ENCODE measurements at regions not wholly inside any gene's neighbourhood (a gene's known extent, or its start where the extent isn't known, plus 50 kb on each side); places are given as distances from the start of the nearest gene placed in this dataset.

GRCh38 chr10:85222300-85222699 lies 893.9 kb downstream of the CCSER2 start:
- no peak overlapping the region for H3K4me2 ChIP-seq (ENCODE audit: low read depth, low read length, poor library complexity, severe bottlenecking)
- no peak overlapping the region for H3K4me3 ChIP-seq (ENCODE audit: insufficient read depth, low read length, poor library complexity, severe bottlenecking)
- no peak overlapping the region for H3K27ac ChIP-seq (ENCODE audit: low read depth, low read length)

GRCh38 chr10:85224366-85224940 lies 896.1 kb downstream of the CCSER2 start:
- H2AFZ ChIP-seq (ENCODE audit: low read depth, low read length, severe bottlenecking), result no peak overlapping the region
- no peak overlapping the region for H3K27ac ChIP-seq (ENCODE audit: low read depth, low read length)
- H3K36me3 ChIP-seq (ENCODE audit: low read length), result no peaks in the 10 kb centered on the region
- TF ChIP-seq, protein P1, sequence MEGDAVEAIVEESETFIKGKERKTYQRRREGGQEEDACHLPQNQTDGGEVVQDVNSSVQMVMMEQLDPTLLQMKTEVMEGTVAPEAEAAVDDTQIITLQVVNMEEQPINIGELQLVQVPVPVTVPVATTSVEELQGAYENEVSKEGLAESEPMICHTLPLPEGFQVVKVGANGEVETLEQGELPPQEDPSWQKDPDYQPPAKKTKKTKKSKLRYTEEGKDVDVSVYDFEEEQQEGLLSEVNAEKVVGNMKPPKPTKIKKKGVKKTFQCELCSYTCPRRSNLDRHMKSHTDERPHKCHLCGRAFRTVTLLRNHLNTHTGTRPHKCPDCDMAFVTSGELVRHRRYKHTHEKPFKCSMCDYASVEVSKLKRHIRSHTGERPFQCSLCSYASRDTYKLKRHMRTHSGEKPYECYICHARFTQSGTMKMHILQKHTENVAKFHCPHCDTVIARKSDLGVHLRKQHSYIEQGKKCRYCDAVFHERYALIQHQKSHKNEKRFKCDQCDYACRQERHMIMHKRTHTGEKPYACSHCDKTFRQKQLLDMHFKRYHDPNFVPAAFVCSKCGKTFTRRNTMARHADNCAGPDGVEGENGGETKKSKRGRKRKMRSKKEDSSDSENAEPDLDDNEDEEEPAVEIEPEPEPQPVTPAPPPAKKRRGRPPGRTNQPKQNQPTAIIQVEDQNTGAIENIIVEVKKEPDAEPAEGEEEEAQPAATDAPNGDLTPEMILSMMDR (IDR thresholded peaks at IDR 0.05; ENCODE audit: insufficient read depth, low read length, poor library complexity, severe bottlenecking), result no peak
- TF ChIP-seq EZH2phosphoT487 (conservative IDR thresholded peaks at IDR 0.05; ENCODE audit: low read length), result no peak
- H3K9ac ChIP-seq (ENCODE audit: low read length), result no peak overlapping the region
- no peak overlapping the region for H3K4me3 ChIP-seq (ENCODE audit: insufficient read depth, low read length, poor library complexity, severe bottlenecking)
- H3K27me3 ChIP-seq (ENCODE audit: low read length), result no peaks in the 10 kb centered on the region
- H3K4me2 ChIP-seq (ENCODE audit: low read depth, low read length, poor library complexity, severe bottlenecking), result no peak overlapping the region
- no peaks in the 10 kb centered on the region for H4K20me1 ChIP-seq (ENCODE audit: low read depth, low read length)
- H3K9me3 ChIP-seq (ENCODE audit: insufficient read depth, low read length), result no peaks in the 10 kb centered on the region
- no peaks in the 10 kb centered on the region for H3K9me2 ChIP-seq (replicated peaks; ENCODE audit: insufficient read depth, low read length)
- no peaks in the 10 kb centered on the region for H3F3A ChIP-seq (ENCODE audit: insufficient read depth)
- H3K79me2 ChIP-seq (ENCODE audit: insufficient read depth, low read length), result no peaks in the 10 kb centered on the region

More at GRCh38 chr10:85222300-85222699, 893.9 kb downstream of the CCSER2 start:
- no peaks in the 10 kb centered on the region for H3K27me3 ChIP-seq (ENCODE audit: low read length)
- TF ChIP-seq EZH2phosphoT487 (conservative IDR thresholded peaks at IDR 0.05; ENCODE audit: low read length), result no peak
- TF ChIP-seq, protein P1 (IDR thresholded peaks at IDR 0.05; ENCODE audit: insufficient read depth, low read length, poor library complexity, severe bottlenecking), result no peak
- no peak overlapping the region for H3K9ac ChIP-seq (ENCODE audit: low read length)
- no peaks in the 10 kb centered on the region for H3K79me2 ChIP-seq (ENCODE audit: insufficient read depth, low read length)
- H3K36me3 ChIP-seq (ENCODE audit: low read length), result no peaks in the 10 kb centered on the region
- no peaks in the 10 kb centered on the region for H3K9me2 ChIP-seq (replicated peaks; ENCODE audit: insufficient read depth, low read length)
- H3F3A ChIP-seq (ENCODE audit: insufficient read depth), result no peaks in the 10 kb centered on the region
- no peaks in the 10 kb centered on the region for H3K9me3 ChIP-seq (ENCODE audit: insufficient read depth, low read length)
- H4K20me1 ChIP-seq (ENCODE audit: low read depth, low read length), result no peaks in the 10 kb centered on the region
- H2AFZ ChIP-seq (ENCODE audit: low read depth, low read length, severe bottlenecking), result no peak overlapping the region

DNA sequence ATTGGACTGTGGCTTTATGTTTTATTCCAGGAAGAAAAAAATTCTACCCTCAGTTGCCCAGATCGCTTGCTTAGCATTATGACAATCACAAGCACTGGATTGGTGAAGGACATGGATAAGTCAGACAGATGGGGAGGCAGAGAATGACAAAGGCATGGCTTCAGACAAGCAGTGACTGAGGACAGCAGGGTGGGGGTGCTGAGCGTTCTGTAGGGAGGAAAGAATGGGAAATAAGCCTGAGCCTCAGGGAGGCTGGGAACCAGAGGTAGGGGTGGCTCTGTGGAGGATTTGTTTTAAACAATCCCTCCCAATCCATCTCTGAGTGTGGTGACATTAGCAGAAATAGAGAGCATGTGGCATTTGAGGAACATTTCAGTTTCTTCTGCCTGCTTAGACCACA lies 896.9 kb downstream of the CCSER2 start:
- no peaks in the 10 kb centered on the region for H3F3A ChIP-seq (ENCODE audit: insufficient read depth)
- no peak overlapping the region for H3K9ac ChIP-seq (ENCODE audit: low read length)
- no peaks in the 10 kb centered on the region for H3K9me2 ChIP-seq (replicated peaks; ENCODE audit: insufficient read depth, low read length)
- H3K27ac ChIP-seq (ENCODE audit: low read depth, low read length), result no peak overlapping the region
- H3K4me2 ChIP-seq (ENCODE audit: low read depth, low read length, poor library complexity, severe bottlenecking), result no peak overlapping the region
- H3K4me3 ChIP-seq (ENCODE audit: insufficient read depth, low read length, poor library complexity, severe bottlenecking), result no peak overlapping the region
- H3K9me3 ChIP-seq (ENCODE audit: insufficient read depth, low read length), result no peaks in the 10 kb centered on the region
- H3K79me2 ChIP-seq (ENCODE audit: insufficient read depth, low read length), result no peaks in the 10 kb centered on the region
- no peak for TF ChIP-seq EZH2phosphoT487 (conservative IDR thresholded peaks at IDR 0.05; ENCODE audit: low read length)
- TF ChIP-seq, protein P1 (IDR thresholded peaks at IDR 0.05; ENCODE audit: insufficient read depth, low read length, poor library complexity, severe bottlenecking), result no peak
- no peaks in the 10 kb centered on the region for H4K20me1 ChIP-seq (ENCODE audit: low read depth, low read length)
- H3K36me3 ChIP-seq (ENCODE audit: low read length), result no peaks in the 10 kb centered on the region
- no peak overlapping the region for H2AFZ ChIP-seq (ENCODE audit: low read depth, low read length, severe bottlenecking)
- H3K27me3 ChIP-seq (ENCODE audit: low read length), result no peaks in the 10 kb centered on the region
